ENCODE measurements at regions not wholly inside any gene's neighbourhood (a gene's known extent, or its start where the extent isn't known, plus 50 kb on each side); places are given as distances from the start of the nearest gene placed in this dataset.

DNA sequence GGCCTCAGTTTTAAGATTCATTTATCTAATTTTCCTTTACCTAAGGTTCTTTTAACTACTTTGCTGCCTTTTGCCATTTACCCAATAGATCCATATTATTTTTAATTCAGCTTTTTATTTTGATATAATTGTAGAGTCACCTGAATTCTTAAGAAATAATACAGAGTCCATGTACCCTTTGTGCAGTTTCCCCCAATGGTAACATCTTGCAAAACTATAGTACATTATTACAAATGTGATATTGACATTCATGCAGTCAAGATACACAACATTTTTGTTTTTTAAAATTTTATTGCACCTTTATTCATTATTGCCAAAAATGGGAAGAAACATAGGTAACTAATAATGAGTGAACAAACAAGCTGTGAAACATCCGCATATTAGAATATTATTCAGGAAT lies 208.7 kb upstream of the WDFY3 start:
- TF ChIP-seq TAF1 (conservative IDR thresholded peaks at IDR 0.05), result no peak
- TF ChIP-seq CTCF (IDR thresholded peaks at IDR 0.05; ENCODE audit: low read depth, low read length, missing input control), result no peak
- TF ChIP-seq RAD21 (IDR thresholded peaks at IDR 0.05), result no peak
- no peak for TF ChIP-seq MAX (IDR thresholded peaks at IDR 0.05)
- TF ChIP-seq ATF3 (IDR thresholded peaks at IDR 0.05), result no peak
- TF ChIP-seq JUND (IDR thresholded peaks at IDR 0.05), result no peak
- TF ChIP-seq, protein P1, sequence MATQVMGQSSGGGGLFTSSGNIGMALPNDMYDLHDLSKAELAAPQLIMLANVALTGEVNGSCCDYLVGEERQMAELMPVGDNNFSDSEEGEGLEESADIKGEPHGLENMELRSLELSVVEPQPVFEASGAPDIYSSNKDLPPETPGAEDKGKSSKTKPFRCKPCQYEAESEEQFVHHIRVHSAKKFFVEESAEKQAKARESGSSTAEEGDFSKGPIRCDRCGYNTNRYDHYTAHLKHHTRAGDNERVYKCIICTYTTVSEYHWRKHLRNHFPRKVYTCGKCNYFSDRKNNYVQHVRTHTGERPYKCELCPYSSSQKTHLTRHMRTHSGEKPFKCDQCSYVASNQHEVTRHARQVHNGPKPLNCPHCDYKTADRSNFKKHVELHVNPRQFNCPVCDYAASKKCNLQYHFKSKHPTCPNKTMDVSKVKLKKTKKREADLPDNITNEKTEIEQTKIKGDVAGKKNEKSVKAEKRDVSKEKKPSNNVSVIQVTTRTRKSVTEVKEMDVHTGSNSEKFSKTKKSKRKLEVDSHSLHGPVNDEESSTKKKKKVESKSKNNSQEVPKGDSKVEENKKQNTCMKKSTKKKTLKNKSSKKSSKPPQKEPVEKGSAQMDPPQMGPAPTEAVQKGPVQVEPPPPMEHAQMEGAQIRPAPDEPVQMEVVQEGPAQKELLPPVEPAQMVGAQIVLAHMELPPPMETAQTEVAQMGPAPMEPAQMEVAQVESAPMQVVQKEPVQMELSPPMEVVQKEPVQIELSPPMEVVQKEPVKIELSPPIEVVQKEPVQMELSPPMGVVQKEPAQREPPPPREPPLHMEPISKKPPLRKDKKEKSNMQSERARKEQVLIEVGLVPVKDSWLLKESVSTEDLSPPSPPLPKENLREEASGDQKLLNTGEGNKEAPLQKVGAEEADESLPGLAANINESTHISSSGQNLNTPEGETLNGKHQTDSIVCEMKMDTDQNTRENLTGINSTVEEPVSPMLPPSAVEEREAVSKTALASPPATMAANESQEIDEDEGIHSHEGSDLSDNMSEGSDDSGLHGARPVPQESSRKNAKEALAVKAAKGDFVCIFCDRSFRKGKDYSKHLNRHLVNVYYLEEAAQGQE (IDR thresholded peaks at IDR 0.05), result no peak
- no peak for TF ChIP-seq EGR1 (IDR thresholded peaks at IDR 0.05; ENCODE audit: low read depth in 2 of 2)
- TF ChIP-seq GABPA (IDR thresholded peaks at IDR 0.05 in 1 of 2, conservative IDR thresholded peaks at IDR 0.05 in 1 of 2), result no peak
- no peak for TF ChIP-seq ZBTB33 (IDR thresholded peaks at IDR 0.05)
- no peak for TF ChIP-seq SP1 (IDR thresholded peaks at IDR 0.05)
- no peak for TF ChIP-seq YY1 (IDR thresholded peaks at IDR 0.05)
